ENCODE measurements at regions not wholly inside any gene's neighbourhood (a gene's known extent, or its start where the extent isn't known, plus 50 kb on each side); places are given as distances from the start of the nearest gene placed in this dataset.

DNA sequence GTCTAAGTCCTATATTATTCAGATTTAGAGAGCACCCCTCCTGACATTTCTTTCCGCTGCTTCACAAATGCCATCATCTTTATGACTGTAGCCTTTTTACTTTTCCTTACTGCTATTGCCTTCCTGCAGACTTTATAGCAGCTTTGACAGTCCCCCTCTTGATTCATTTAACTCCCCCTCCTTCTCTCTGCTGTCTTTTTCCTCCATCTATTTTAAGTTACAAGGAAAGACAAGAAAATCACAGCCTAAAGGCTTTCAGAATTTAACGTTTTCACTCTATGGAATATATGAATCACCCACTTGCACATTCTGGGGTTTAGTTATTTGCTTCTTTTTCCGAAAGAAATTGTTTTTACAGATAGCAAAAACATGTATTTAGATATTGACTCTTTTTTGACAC is 183.4 kb upstream of the SETBP1 start:
- DNase-seq (ENCODE audit: low read depth): no peak

DNA sequence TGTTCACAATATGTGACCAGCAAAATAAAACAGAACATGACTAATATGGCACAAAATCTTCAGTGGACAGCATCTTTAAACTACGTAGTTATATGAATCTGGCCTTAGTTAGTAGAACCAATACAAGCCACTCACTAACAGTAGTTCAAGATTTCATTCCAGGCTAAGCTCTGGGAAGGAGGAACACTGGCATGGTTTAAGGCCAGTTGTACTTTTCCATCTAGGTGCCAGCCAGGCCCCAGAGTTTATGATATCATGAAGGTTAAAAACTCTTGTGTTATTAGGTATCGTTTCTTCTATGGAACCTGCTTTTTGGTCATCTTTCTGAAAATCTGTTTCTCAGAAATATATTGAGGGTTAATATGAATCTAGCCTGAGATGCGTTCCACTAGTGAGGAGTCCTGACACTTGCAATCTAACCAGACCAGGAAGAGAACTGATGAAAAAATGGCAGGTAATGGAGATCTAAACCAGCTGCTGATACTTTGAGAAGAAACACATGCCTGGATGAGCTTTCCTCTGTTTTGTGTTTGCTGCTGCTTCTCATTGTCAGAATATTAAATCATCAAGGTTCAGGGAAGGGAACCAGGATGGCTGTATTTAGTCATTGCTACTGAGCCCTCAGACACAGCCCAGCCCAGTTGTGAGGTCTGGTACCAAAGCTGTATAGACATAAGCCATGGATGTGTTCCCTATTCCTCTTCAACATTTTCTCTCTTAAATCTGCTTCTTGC is 182.8 kb upstream of the SETBP1 start:
- DNase-seq (ENCODE audit: low read depth): no peak

DNA sequence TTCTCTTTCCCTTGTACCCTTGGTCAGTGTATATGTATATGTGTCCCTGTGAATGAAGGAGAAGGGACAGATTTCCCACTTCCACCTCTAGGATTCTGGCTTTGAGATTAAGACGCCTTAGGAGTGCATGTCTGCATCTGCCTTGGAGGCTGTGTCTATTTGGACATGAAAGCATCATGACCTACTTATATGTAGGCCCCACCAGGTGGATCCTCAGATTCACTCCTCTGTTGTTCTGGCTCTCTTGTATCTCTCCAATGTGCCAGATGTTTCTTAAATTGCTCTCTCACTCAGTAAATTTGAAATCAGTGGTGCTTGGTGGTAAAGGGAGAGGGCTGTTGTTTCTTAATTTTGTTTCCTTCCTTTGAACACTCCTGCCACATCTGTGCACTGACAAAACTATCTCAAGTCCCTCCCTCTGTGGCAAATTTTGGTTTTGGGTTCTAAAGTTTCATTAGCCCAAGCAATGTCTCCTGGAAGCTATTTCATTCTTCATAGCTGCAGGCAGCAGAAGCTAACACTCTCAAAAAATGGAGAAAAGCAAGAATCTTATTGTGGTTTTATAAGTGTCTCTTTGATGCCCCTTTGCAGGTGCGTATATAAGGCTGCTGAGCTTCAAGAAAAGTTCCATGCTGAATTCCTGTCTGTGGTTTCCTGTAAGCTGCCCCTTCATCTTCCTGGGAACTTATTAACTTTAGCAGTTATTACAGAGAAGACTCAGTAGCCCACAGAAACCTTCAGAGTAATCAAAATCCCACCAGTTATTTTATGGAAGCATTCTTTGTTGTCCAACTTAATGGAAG is 179.7 kb upstream of the SETBP1 start:
- DNase-seq (ENCODE audit: low read depth): no peak

DNA sequence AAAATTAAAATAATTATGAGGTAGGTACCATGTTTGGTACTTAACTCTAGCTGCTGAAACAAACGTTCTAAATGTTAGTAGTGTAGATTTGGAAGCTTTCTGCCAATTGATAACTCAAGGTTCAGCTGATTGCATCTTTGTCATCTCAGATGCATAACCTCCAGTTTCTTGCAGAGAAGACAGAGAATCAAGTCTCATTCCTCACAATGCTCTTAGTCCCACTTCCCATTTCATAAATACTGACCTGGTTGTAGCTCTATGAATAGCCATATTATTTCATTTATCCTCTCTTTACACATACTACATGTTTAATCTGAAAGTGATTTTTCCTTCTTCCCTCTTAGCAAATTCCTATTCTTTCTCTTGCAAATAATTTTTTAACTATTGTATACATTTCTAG is 178.5 kb upstream of the SETBP1 start:
- DNase-seq (ENCODE audit: low read depth): no peak

DNA sequence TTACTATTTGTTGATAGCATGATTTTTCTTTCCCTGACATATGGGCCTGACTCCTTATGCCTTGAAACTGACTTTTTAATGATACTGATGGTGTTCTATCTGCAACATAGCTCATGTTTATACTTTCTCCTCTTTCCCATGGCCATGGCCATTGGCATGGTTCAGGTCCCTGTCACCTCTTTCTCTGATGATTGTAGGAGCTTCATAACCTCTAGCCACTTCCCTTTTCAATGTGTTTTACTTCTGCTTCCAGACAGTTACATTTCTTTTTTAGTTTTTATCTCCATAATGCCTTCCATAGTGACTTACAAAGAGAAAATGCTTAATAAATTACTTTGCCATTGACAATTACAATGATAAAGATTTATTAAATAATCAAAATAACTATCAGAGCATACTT is 177.9 kb upstream of the SETBP1 start:
- DNase-seq (ENCODE audit: low read depth): no peak

DNA sequence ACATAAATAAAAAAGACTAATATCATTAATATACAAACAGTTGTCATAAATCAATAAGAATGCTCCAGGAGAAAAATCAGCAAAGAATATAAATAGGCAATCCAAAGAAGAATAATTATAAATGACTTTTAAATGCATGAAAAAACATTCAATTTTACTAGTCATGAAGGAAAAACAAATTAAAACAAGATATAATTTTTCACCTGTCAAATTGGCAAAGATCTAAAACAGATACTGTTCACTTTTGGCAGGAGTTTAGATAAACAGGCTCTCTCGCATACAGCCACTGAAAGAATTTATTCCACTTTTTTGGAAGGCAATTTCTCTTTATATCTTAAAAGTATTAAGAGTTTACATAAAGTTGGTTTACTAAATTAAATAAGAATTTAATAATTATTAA is 176.8 kb upstream of the SETBP1 start:
- DNase-seq (ENCODE audit: low read depth): no peak

DNA sequence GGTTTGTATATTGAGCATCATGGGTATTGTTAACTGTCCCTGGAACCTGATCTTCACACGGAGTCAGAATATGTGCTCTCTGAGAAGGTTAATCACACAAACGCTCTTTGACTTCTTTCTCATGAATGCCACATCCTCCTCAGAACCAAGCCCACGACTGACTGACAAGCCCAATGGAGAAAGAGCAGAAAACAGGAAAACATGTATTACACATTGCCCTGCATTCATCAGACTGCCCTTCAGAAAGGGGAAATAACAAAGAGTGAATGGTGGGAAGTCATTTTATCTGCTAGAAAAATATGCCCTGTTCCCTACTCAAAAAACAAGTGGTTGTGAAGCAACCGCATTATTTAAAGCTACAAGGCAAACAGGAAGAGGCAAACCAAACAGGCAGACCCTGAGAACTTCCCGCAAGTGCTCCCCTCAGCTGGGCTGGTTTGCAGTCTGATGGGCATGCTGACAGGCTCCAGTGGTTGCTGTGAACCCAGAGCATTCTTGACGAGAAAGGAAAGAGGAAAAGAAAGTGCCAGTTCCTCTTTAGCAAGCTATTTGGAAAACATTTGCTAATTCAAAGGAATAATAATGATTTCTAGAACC is 172.9 kb upstream of the SETBP1 start:
- DNase-seq (ENCODE audit: low read depth): no peak

DNA sequence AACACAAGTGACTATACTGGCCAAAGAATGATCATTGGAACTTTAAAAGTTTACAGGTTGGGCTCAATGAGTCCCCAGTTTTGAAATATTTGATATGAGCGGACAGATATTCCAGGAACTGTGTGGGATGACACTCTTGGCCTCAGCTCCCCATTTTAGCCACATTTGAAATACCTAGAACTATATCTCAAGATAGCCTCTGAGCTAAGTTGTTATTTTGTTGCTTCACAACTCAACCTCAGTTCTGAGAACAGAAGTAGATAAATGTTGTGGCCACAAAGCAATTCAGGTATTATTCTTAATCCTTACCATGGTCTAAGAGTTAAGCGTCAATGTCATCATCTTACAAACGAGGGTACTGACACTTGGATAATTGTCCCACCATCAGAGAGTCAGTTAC is 172.2 kb upstream of the SETBP1 start:
- DNase-seq (ENCODE audit: low read depth): no peak

DNA sequence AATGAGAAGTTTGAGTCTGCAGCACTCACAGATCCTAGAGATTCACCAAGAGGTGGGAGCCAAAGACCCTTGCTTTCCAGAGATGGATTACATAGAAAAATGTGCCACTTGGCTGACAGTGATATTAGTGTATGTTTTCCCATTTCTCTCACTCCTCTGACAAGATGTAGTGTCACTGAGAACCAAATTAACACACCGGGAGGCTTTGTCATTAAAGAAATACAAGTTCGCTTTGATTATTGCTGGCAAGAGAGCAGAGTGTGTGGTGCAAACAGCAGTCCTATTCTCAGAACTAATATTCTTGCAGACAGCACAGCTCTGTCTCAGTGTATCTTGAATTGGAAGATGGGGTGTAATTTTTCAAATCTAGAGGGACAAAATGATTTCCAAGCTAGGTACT is 171.6 kb upstream of the SETBP1 start:
- no peak for DNase-seq (ENCODE audit: low read depth)

DNA sequence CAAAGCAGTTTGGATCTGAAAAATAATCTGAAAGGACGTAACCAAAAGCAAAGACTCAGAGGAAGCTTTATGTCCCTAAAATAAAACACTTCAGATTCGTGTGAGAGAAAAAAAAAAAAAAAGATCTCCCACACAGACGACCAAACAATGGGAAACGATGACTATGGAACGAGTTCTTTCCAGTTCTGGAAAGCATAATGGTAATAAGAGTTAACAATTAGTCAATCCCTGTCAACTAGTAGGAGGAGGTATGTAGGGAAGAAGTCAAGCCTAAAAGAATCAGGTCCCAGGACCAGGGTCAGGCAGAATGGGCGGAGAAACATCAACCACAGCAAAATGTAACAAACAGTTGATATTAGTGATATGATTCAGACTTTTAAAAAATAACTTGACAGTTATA is 170.3 kb upstream of the SETBP1 start:
- no peak for DNase-seq (ENCODE audit: low read depth)

DNA sequence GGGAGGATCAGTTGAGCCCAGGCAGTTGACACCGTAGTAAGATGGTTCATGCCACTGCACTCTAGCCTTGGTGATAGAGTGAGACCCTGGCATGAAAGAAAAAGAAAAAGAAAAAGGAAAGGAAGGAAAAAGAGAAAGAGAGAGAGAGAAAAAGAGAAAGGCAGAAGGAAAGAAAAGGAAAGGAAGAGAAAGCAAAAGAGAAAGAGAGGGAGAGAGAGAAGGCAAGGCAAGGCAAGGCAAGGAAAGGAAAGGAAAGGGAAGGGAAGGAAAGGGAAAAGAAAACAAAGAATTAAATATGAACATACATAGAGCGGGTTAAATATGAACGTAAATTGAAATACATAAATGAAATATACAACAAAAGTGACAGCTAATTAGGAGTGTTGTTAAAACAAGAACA is 167.5 kb upstream of the SETBP1 start:
- DNase-seq (ENCODE audit: low read depth): no peak

DNA sequence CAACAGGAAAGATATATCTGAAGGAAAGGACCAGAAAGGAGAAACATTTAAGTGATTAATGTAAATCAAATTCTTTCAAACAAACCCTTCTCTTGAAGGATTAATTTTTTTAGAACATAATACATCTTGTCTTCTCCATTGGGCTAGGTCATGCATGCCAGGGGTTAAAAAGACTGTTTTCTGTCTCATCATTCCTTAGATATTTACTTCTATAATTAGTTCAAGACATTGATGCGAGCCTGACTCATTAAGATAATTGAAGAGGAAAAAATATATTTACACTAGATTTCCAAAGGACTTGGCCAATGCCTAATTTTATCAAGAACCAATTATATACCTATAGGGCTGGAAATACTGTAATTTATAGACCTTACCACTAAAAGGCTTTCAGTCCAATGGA is 166.6 kb upstream of the SETBP1 start:
- no peak for DNase-seq (ENCODE audit: low read depth)

DNA sequence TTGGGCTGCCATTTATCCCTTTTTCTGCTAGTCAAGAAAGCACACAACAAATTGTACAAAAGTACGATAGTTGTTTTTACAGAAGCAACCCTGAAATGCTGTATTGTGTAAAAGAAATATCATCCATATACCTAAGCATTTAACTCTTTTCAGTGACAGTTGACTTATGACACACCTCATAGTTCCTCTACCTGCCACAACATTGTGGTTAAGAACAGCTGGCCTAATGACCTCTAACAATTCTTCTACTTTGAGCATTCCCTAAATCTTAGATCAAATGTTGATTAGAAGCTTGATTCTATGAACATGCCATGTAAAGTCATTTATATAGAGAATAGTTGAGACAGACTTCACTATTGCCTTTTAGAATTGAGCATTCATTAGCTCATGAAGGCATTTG is 165.9 kb upstream of the SETBP1 start:
- DNase-seq (ENCODE audit: low read depth): no peak

DNA sequence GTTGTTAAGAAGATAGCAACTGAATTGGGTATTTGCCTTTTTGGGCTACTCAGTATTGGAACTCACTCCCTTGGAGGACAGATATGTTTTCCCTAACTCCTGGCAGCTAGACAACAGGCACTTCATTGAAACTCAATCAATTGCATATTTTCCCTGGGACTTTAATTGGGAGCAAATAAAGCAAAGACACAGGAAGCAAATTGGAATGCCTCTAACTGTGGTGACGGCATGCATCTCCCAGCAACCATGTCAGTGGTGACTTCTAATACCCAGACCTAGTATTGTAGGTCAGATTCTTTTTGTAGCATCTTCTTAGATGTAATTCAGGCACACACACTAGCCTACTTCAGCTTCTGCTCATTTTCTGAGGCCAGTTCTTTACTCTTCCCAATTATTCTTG is 164.2 kb upstream of the SETBP1 start:
- no peak for DNase-seq (ENCODE audit: low read depth)

DNA sequence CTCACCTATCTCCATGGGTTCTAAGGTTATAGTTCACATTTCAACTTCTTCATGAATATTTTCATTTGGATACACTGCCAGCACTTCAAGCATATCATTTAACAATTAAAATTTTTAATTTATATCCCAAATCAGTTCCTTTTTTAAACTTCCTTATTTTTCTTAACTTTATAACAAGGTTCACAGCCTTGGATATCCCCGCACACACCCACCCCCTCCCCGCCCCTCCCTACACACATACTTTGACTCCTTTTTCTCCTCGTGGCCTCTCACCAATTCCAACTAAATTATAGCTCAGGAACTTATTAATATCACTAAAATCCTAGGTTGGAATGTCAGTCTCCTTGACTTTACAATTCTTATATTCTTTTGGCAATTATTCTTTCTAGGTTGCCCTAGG is 163.6 kb upstream of the SETBP1 start:
- no peak for DNase-seq (ENCODE audit: low read depth)

DNA sequence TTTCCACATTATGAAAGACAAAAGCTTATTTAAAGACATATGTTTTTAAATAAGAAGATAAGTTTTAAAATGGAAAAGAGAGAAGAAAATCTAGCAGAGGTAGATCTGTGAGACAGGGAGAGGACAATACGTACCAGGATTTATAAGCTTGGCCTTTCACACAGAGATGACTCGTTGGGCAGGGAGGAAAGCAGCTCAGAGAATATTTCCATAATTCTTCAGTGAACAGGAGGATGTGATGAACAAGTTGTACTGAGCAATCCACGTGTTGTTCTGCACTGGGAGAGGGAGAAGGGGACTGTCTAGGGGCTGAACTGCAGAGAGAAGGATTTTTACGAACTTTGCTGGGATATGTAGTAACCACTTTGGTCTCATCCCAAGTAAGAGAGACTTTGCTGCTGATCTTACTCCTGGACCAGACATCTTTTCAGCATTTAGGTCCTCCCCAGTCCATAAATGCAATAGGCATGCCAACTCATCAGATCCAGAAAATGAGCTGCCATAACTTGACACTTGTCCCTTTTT is 162.5 kb upstream of the SETBP1 start:
- no peak for DNase-seq (ENCODE audit: low read depth)

DNA sequence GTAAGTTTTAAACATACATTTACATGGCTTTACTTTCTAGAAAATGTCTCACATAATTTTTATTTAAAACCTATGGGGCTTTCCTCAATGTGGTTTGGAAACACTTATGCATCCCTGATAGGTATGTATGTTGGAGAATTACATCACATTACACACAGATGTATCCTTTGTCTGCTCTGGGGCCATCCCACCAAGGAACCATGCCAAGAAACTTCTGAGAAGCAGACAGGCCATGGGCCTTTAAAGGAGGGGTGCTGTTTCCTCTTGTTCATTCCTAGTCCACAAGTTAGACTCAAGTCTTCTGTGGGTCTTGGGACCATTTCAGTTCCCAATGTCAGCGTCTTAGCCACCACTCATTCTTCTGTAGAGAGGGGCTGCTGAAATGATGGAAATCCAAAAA is 162.0 kb upstream of the SETBP1 start:
- no peak for DNase-seq (ENCODE audit: low read depth)

DNA sequence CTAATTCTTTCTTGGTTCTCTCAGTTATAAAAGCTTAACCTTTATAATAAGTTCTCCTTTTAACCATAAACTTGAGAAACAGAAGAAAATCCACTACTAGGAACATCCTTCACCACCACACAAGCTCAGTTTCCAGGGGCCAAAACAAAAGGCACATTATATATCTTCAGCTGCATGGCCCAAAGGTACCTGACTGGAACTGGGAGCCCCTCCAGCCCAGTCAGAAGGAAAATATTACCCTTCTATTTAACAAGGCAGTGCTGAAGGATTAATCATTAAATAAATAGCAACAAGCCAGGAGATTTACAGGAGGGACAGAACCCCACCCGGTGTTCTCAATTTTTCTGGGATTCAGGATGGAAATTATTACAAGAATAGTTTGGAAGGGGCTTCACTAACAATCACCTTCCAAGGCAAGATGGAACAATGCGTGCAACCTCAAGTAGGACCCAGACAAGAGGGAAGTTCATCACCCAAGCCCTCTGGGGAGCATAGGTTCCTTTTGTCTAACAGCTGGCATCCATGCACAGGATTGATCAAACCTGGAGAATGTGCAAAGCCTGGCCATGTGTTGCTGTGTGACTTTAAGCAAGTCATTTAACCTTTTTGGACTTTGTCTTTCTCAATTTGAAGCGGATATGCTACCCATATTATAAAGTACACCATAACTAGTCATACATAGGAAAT is 159.6 kb upstream of the SETBP1 start:
- DNase-seq (ENCODE audit: low read depth): no peak

DNA sequence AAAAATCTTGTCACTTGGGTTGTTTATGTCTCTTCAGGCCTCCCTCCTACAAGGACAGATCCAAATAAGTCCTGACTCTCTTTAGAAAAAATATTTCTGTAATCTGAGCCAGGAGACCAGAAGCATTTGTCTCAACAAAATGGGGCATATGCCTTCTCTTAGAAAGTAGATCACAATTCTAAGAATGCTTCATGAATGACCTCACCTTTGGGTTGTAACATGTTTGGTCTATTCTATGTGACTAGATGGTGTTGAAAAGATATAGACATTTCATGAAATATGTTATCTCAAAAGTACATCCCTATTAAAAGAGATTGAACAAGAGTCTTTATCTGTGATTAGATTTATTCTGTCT is 159.0 kb upstream of the SETBP1 start:
- no peak for DNase-seq (ENCODE audit: low read depth)

DNA sequence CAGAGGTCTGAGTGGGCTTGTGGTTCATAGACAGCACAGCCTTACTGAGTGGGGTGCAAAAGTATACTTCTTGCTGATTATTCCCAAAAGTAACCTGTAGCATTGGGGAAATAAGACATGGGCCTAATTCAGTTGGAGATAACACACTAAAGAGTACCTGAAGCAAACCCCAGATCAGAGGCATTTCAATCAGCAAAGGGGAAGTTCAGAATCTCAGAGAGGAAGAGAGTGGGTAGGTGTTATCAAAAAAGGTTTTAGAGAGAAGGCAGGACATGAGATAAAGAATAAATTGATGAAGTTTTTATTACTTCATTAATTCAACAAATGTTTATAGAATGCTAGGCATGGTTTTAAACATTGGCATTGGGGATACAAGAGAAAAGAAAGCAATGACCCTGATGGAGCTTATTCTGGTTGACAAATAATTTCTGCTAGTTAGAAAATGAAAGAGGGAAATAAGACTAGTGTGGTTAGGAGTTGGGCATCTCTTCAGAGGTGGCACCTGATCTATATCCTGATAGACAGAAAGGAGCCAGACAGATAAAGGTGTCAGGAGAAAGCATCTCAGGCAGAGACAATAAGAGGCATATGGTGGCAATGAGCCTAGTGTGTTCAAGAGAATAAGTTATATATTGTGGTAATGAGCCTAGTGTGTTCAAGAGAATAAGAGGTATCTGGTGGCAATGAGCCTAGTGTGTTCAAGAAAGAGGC is 153.8 kb upstream of the SETBP1 start:
- no peak for DNase-seq (ENCODE audit: low read depth)

DNA sequence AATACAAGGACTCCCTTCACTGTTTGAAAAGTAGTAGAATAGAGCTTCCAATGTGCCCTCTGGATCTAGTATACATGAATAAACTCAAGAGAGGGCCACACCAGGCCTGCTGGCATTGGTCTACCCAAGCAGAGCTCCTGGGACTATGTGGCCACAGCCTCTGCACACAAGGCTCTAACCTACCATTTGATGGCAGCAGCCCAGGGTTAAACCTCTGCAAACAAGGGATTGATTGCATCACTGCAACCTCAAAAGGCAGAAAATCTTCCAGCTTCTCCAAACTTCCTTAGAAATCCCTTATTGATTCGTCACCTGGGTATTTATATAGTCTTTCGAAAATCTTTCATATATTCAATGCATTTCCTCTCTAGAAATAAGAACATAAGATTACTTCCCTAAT is 147.6 kb upstream of the SETBP1 start:
- DNase-seq (ENCODE audit: low read depth): no peak

DNA sequence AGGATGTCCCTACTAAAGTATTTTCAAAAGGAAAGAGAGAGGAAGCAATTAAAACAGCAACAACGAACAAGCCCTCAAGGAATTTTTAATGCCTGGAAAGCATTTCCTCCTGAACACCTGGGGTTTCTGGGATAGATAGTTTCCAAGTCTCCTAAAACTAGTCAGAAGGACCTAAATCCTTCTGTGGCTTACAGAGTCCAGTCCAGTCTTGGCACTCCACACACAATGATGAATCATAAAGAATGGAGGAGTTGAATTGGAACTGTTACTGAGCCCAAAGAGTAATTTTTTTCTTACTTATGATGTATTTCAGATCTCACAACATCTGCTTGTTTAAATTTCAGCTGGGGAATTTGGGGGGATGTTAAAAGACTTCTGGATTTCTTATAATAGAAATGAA is 144.6 kb upstream of the SETBP1 start:
- DNase-seq (ENCODE audit: low read depth): peak; percentile 80
